H9 (cell line): ENCODE measurements at regions not wholly inside any gene's neighbourhood (a gene's known extent, or its start where the extent isn't known, plus 50 kb on each side); places are given as distances from the start of the nearest gene placed in this dataset.

Experiments
- DNase-seq: peaks from one replicate; pipeline ENCODE4 v3.0.0-alpha.2; 2017
- H2AFZ ChIP-seq: one replicate; pipeline ENCODE4 v1.6.1; 2013; ENCODE audit warnings: mild to moderate bottlenecking, low read length, control low read depth, moderate library complexity
- H2AK5ac ChIP-seq: 2 replicates; pipeline ENCODE4 v1.6.1; 2013; ENCODE audit warnings: low read length, control low read depth, mixed read lengths; ENCODE audit not compliant: insufficient read length
- H2BK120ac ChIP-seq: one replicate; pipeline ENCODE4 v1.6.1; 2013; ENCODE audit warnings: low read depth, mild to moderate bottlenecking, low read length, control low read depth, inconsistent platforms; ENCODE audit not compliant: poor library complexity, severe bottlenecking
- H2BK12ac ChIP-seq: 2 replicates; pipeline ENCODE4 v1.6.1; 2013; ENCODE audit warnings: low read length, control low read depth, mixed read lengths, low read depth; ENCODE audit not compliant: insufficient read length
- H2BK15ac ChIP-seq: 2 replicates; pipeline ENCODE4 v1.6.1; 2013; ENCODE audit warnings: low read depth, low read length, control low read depth
- H2BK20ac ChIP-seq: one replicate; pipeline ENCODE4 v1.6.1; 2013; ENCODE audit warnings: low read depth, mild to moderate bottlenecking, low read length, control low read depth, inconsistent platforms; ENCODE audit not compliant: poor library complexity, severe bottlenecking
- H2BK5ac ChIP-seq: 2 replicates; pipeline ENCODE4 v1.6.1; 2013; ENCODE audit warnings: low read length, control low read depth, mixed read lengths; ENCODE audit not compliant: insufficient read length
- H3K14ac ChIP-seq: 2 replicates; pipeline ENCODE4 v1.6.1; 2013; ENCODE audit warnings: low read length, control low read depth; ENCODE audit not compliant: insufficient read depth
- H3K18ac ChIP-seq: 2 replicates; pipeline ENCODE4 v1.6.1; 2013; ENCODE audit warnings: low read depth, mild to moderate bottlenecking, mixed read lengths, low read length, control low read depth; ENCODE audit not compliant: insufficient read length
- H3K23ac ChIP-seq: 2 replicates; pipeline ENCODE4 v1.6.1; 2013; ENCODE audit warnings: low read length, control low read depth, mixed read lengths, low read depth; ENCODE audit not compliant: insufficient read length
- H3K23me2 ChIP-seq: 2 replicates; pipeline ENCODE4 v1.6.1; 2013; ENCODE audit warnings: low read depth, mild to moderate bottlenecking, mixed read lengths, low read length, control low read depth; ENCODE audit not compliant: insufficient read length, poor library complexity, severe bottlenecking
- H3K27ac ChIP-seq: 2 replicates; pipeline ENCODE4 v1.5.1; 2013; ENCODE audit warnings: low read length, control low read depth, mixed read lengths, low read depth; ENCODE audit not compliant: insufficient read length
- H3K27me3 ChIP-seq: 2 replicates; pipeline ENCODE4 v1.6.1; 2013; ENCODE audit warnings: low read length, control low read depth, inconsistent platforms; ENCODE audit not compliant: insufficient read depth
- H3K4ac ChIP-seq: 2 replicates; pipeline ENCODE4 v1.6.1; 2013; ENCODE audit warnings: low read depth, mild to moderate bottlenecking, control low read depth, inconsistent platforms, low read length, moderate library complexity
- H3K4me1 ChIP-seq: 2 replicates; pipeline ENCODE4 v1.6.1; 2013; ENCODE audit warnings: low read length, control low read depth, inconsistent platforms; ENCODE audit not compliant: insufficient read depth
- H3K4me2 ChIP-seq: 2 replicates; pipeline ENCODE4 v1.6.1; 2013; ENCODE audit warnings: low read length, control low read depth, mixed read lengths; ENCODE audit not compliant: insufficient read length, insufficient read depth
- H3K56ac ChIP-seq: 2 replicates; pipeline ENCODE4 v1.6.1; 2013; ENCODE audit warnings: low read depth, mild to moderate bottlenecking, mixed read lengths, low read length, control low read depth; ENCODE audit not compliant: insufficient read length
- H3K79me1 ChIP-seq: 2 replicates; pipeline ENCODE4 v1.6.1; 2013; ENCODE audit warnings: low read depth, mild to moderate bottlenecking, moderate library complexity, low read length, control low read depth, inconsistent platforms; ENCODE audit not compliant: insufficient read depth, poor library complexity, severe bottlenecking
- H3K79me2 ChIP-seq: 2 replicates; pipeline ENCODE4 v1.6.1; 2013; ENCODE audit warnings: low read length, control low read depth, inconsistent platforms; ENCODE audit not compliant: insufficient read depth
- H3K9ac ChIP-seq: 2 replicates; pipeline ENCODE4 v1.6.1; 2013; ENCODE audit warnings: low read length, control low read depth, mixed read lengths; ENCODE audit not compliant: insufficient read length; ENCODE audit errors: extremely low read depth
- H3K9me3 ChIP-seq: one replicate; pipeline ENCODE4 v1.6.1; 2013; ENCODE audit warnings: low read depth, low read length, inconsistent platforms; ENCODE audit not compliant: control insufficient read depth
- H3T11ph ChIP-seq: one replicate; pipeline ENCODE4 v1.6.1; 2013; ENCODE audit warnings: mild to moderate bottlenecking, low read length, control low read depth, inconsistent platforms
- H4K20me1 ChIP-seq: one replicate; pipeline ENCODE4 v1.6.1; 2013; ENCODE audit not compliant: control insufficient read depth, insufficient read length, insufficient read depth
- H4K5ac ChIP-seq: 2 replicates; pipeline ENCODE4 v1.6.1; 2013; ENCODE audit warnings: low read depth, mild to moderate bottlenecking, mixed read lengths, low read length, control low read depth; ENCODE audit not compliant: insufficient read length
- H4K8ac ChIP-seq: replicated peaks from 2 replicates; pipeline ENCODE4 v1.6.1; 2013; ENCODE audit warnings: low read length, control low read depth, mixed read lengths, low read depth; ENCODE audit not compliant: insufficient read length
- H4K91ac ChIP-seq: 2 replicates; pipeline ENCODE4 v1.6.1; 2013; ENCODE audit warnings: low read depth, mild to moderate bottlenecking, moderate library complexity, mixed read lengths, low read length, control low read depth; ENCODE audit not compliant: insufficient read length
- H3K27ac Mint-ChIP-seq, 3 experiments: 2 replicates in 2 of 3; 3 replicates in 1 of 3; pipeline ENCODE4 v1.8.0; 2020 to 2021; ENCODE audit warnings: mixed read lengths in 3 of 3, mild to moderate bottlenecking in 1 of 3, moderate library complexity in 1 of 3
- H3K27me3 Mint-ChIP-seq: 2 replicates; pipeline ENCODE4 v1.8.0; 2021; ENCODE audit warnings: low read depth, mild to moderate bottlenecking, moderate library complexity, mixed read lengths
- H3K36me3 Mint-ChIP-seq, 3 experiments: 2 replicates in 2 of 3; 3 replicates in 1 of 3; pipeline ENCODE4 v1.8.0; 2020 to 2021; ENCODE audit warnings: low read depth in 3 of 3, mixed read lengths in 3 of 3; ENCODE audit not compliant: insufficient read depth in 1 of 3
- H3K4me1 Mint-ChIP-seq, 2 experiments: 2 replicates each; pipeline ENCODE4 v1.8.0; 2020; ENCODE audit warnings: mixed read lengths in 2 of 2
- H3K4me3 Mint-ChIP-seq, 2 experiments: 2 replicates in 1 of 2; 3 replicates in 1 of 2; pipeline ENCODE4 v1.8.0; 2020 to 2021; ENCODE audit warnings: mild to moderate bottlenecking in 2 of 2, mixed read lengths in 2 of 2, moderate library complexity in 1 of 2
- H3K9me3 Mint-ChIP-seq, 2 experiments: 2 replicates in 1 of 2; 3 replicates in 1 of 2; pipeline ENCODE4 v1.8.0; 2020; ENCODE audit warnings: mild to moderate bottlenecking in 2 of 2, mixed read lengths in 2 of 2, moderate library complexity in 1 of 2
- CTCF ChIP-seq: fragments of 200-600 bp; sonication (generic); conservative IDR thresholded peaks from 3 replicates; pipeline ENCODE4 v1.8.0; 2021; ENCODE audit warnings: antibody characterized with exemption, mild to moderate bottlenecking
- WGBS: extraction: QIAGEN DNeasy Blood & Tissue Kit; methylation state at CpG from one replicate; pipeline ENCODE4 v1.1.7; 2013; ENCODE audit warnings: missing lambda C conversion rate, low lambda C conversion rate, mixed read lengths; ENCODE audit not compliant: insufficient read length; ENCODE audit errors: extremely low coverage; 5-methylcytosine and 5-hydroxymethylcytosine counted together

- Mint-ChIP-seq H3K9me3 (no peaks in the 10 kb centered on the region), H3K27ac (no peak overlapping the region), H3K36me3 (no peaks in the 10 kb centered on the region; a peak in 1 of 7 replicates), H3K4me1 (no peaks in the 10 kb centered on the region), H3K27me3 (no peaks in the 10 kb centered on the region; the same call in 1 of the 2 replicates), H3K4me3 (no peak overlapping the region)
- no peak for TF ChIP-seq CTCF
- no peak overlapping the region for H3K23ac ChIP-seq
- H3K4me1 ChIP-seq, result no peaks in the 10 kb centered on the region
- no peaks in the 10 kb centered on the region for H3K9me3 ChIP-seq
- no peaks in the 10 kb centered on the region for H3K23me2 ChIP-seq
- DNase-seq, result no peak
- H2AFZ ChIP-seq, result no peak overlapping the region
- H2BK15ac ChIP-seq, result no peak overlapping the region
- no peak overlapping the region for H3K56ac ChIP-seq
- H2BK120ac ChIP-seq, result no peak overlapping the region
- H4K91ac ChIP-seq, result no peak overlapping the region
- H2BK20ac ChIP-seq, result no peak overlapping the region
- no peak overlapping the region for H3K18ac ChIP-seq
- no peak overlapping the region for H4K8ac ChIP-seq
- no peak overlapping the region for H4K5ac ChIP-seq
- H3T11ph ChIP-seq, result no peak overlapping the region
- no peaks in the 10 kb centered on the region for H3K79me2 ChIP-seq
- H3K14ac ChIP-seq, result no peak overlapping the region
- H3K4me2 ChIP-seq, result no peak overlapping the region
- H2BK5ac ChIP-seq, result no peak overlapping the region
- H3K79me1 ChIP-seq, result no peaks in the 10 kb centered on the region
- H2AK5ac ChIP-seq, result no peak overlapping the region
- no peaks in the 10 kb centered on the region for H3K27me3 ChIP-seq
- H3K9ac ChIP-seq, result no peak overlapping the region
- no peaks in the 10 kb centered on the region for H4K20me1 ChIP-seq
- WGBS, result no CpG with 5 or more reads among the region's 2 CpGs
- H3K27ac ChIP-seq, result no peak overlapping the region
- H3K4ac ChIP-seq, result no peak overlapping the region
- no peak overlapping the region for H2BK12ac ChIP-seq
Observed at GRCh38 chr4:129622566-129622965, 526.6 kb downstream of the C4orf33 start.
